CD14-positive monocyte (primary cell): ENCODE measurements at regions not wholly inside any gene's neighbourhood (a gene's known extent, or its start where the extent isn't known, plus 50 kb on each side); places are given as distances from the start of the nearest gene placed in this dataset.

Experiments
- DNase-seq, 3 donors: peaks; one replicate each; pipeline ENCODE4 v3.0.0-alpha.2; 2011 to 2022
- H2AFZ ChIP-seq: 2 replicates; pipeline ENCODE4 v1.6.0; 2012; ENCODE audit warnings: mild to moderate bottlenecking, low read depth, low read length, inconsistent platforms; ENCODE audit not compliant: insufficient read depth, poor library complexity, severe bottlenecking
- H3K27ac ChIP-seq, 2 donors: 1 replicate in 1 of 2; 2 replicates in 1 of 2; pipeline ENCODE4 v1.5.1; 2012 to 2013; ENCODE audit warnings: low read length in 2 of 2, control low read depth in 1 of 2, inconsistent platforms in 1 of 2, low read depth in 1 of 2, mild to moderate bottlenecking in 1 of 2
- H3K27me3 ChIP-seq, 2 donors: one replicate each; pipeline versions ENCODE4 v1.6.0 to v1.6.1; 2011 to 2013; ENCODE audit warnings: low read length in 2 of 2; ENCODE audit not compliant: control insufficient read depth in 2 of 2, insufficient read depth in 2 of 2
- H3K36me3 ChIP-seq, 2 donors: replicated peaks in 1 of 2; 1 replicate in 1 of 2; 2 replicates in 1 of 2; pipeline versions ENCODE4 v1.5.1 to v1.6.1; 2012 to 2013; ENCODE audit warnings: low read length in 2 of 2, control low read depth in 1 of 2, inconsistent platforms in 1 of 2, mild to moderate bottlenecking in 1 of 2; ENCODE audit not compliant: insufficient read depth in 2 of 2, control insufficient read depth in 1 of 2
- H3K4me1 ChIP-seq, 2 donors: 1 replicate in 1 of 2; 2 replicates in 1 of 2; pipeline versions ENCODE4 v1.5.1 to v1.6.1; 2012 to 2013; ENCODE audit warnings: low read length in 2 of 2, control low read depth in 1 of 2, inconsistent platforms in 1 of 2, mild to moderate bottlenecking in 1 of 2, moderate library complexity in 1 of 2; ENCODE audit not compliant: insufficient read depth in 2 of 2, control insufficient read depth in 1 of 2
- H3K4me2 ChIP-seq: replicated peaks from 2 replicates; pipeline ENCODE3; 2012; ENCODE audit warnings: low read length, moderate library complexity, mild to moderate bottlenecking; ENCODE audit not compliant: poor library complexity, severe bottlenecking; ENCODE audit errors: extremely low read depth
- H3K4me3 ChIP-seq, 3 experiments: fragments of 200-600 bp in 1 of 3; sonication (generic) in 1 of 3; replicated peaks in 1 of 3; 1 replicate in 2 of 3; 2 replicates in 1 of 3; pipeline ENCODE4 v1.5.1; 2011 to 2013; ENCODE audit warnings: low read length in 3 of 3, mild to moderate bottlenecking in 3 of 3, control low read depth in 2 of 3, low read depth in 2 of 3, inconsistent platforms in 1 of 3, moderate library complexity in 1 of 3
- H3K79me2 ChIP-seq: 2 replicates; pipeline ENCODE4 v1.6.0; 2012; ENCODE audit warnings: mild to moderate bottlenecking, control low read depth, inconsistent platforms, low read length, moderate library complexity; ENCODE audit not compliant: insufficient read depth
- H3K9ac ChIP-seq: 2 replicates; pipeline ENCODE4 v1.6.0; 2017; ENCODE audit warnings: low read length, mild to moderate bottlenecking; ENCODE audit not compliant: insufficient read depth, poor library complexity, severe bottlenecking
- H3K9me3 ChIP-seq, 2 donors: replicated peaks in 1 of 2; 1 replicate in 1 of 2; 2 replicates in 1 of 2; pipeline versions ENCODE4 v1.5.1 to v1.6.1; 2012 to 2013; ENCODE audit warnings: low read length in 2 of 2, control low read depth in 1 of 2; ENCODE audit not compliant: control insufficient read depth in 1 of 2, insufficient read depth in 1 of 2
- H4K20me1 ChIP-seq: 2 replicates; pipeline ENCODE4 v1.6.0; 2012; ENCODE audit warnings: mild to moderate bottlenecking, low read length, control low read depth, moderate library complexity; ENCODE audit not compliant: insufficient read depth
- H3K27ac Mint-ChIP-seq, 7 donors: one replicate each; pipeline ENCODE4 v1.8.0; 2020; ENCODE audit warnings: mild to moderate bottlenecking in 7 of 7, mixed read lengths in 7 of 7, moderate library complexity in 6 of 7, inconsistent platforms in 2 of 7
- H3K27me3 Mint-ChIP-seq, 3 donors: one replicate each; pipeline ENCODE4 v1.8.0; 2021 to 2022; ENCODE audit warnings: low read depth in 3 of 3, mild to moderate bottlenecking in 3 of 3, mixed read lengths in 3 of 3, moderate library complexity in 3 of 3, inconsistent platforms in 1 of 3
- H3K36me3 Mint-ChIP-seq, 2 donors: one replicate each; pipeline ENCODE4 v1.8.0; 2020; ENCODE audit warnings: mixed read lengths in 2 of 2, inconsistent platforms in 1 of 2, mild to moderate bottlenecking in 1 of 2
- H3K4me1 Mint-ChIP-seq: one replicate; pipeline ENCODE4 v1.8.0; 2020; ENCODE audit warnings: mild to moderate bottlenecking, mixed read lengths
- H3K4me3 Mint-ChIP-seq, 2 donors: one replicate each; pipeline ENCODE4 v1.8.0; 2020; ENCODE audit warnings: mild to moderate bottlenecking in 2 of 2, mixed read lengths in 2 of 2, moderate library complexity in 1 of 2
- H3K9me3 Mint-ChIP-seq, 7 donors: one replicate each; pipeline ENCODE4 v1.8.0; 2020 to 2022; ENCODE audit warnings: mixed read lengths in 7 of 7, mild to moderate bottlenecking in 6 of 7, moderate library complexity in 6 of 7, inconsistent platforms in 2 of 7
- WGBS: methylation state at CpG from one replicate; pipeline ENCODE4 v1.1.5; 2013; ENCODE audit warnings: missing lambda C conversion rate; ENCODE audit not compliant: insufficient coverage; 5-methylcytosine and 5-hydroxymethylcytosine counted together
- intact Hi-C, 2 donors: fragments of 100-400 bp; cut with micrococcal nuclease; formaldehyde crosslinking; loops; one replicate each; pipeline versions ENCODE4 v1.15.0 to v1.15.1; 2023
- TF ChIP-seq, protein P1 (sequence below): fragments of 200-600 bp; IDR thresholded peaks from one replicate; pipeline ENCODE4 v1.8.0; 2022; ENCODE audit warnings: antibody characterized with exemption, mild to moderate bottlenecking

DNA sequence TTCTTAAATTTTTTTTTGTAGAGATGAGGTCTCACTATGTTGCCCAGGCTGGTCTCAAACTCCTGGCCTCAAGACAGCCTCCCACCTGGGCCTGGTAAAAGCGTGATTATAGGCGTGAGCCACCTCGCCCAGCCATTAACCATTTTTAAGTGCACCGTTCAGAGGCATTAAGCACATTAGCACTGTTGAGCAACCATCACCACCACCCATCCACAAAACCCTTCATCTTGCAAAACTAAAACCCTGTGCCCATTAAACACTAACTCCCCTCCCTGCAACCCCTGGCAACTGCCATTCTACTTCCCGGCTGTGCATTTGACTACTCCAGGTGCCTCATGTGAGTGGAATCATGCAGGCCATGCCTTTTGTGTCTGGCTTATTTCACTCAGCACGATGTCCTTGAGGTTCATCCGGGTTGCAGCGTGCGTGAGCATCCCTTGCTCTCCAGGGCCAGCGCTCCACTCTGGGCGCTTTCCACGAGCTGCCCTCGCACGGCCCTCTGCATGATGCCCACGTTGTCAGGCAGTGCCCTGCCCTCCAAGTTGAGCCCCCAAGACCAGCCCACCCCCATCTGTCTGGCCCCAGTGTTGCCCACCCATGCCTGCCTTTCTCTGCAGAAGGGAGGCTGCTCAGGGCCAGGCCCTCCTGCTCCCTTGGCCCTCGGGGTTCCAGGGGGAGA, 63.0 kb upstream of the GLI2 start:
- TF ChIP-seq, protein P1, sequence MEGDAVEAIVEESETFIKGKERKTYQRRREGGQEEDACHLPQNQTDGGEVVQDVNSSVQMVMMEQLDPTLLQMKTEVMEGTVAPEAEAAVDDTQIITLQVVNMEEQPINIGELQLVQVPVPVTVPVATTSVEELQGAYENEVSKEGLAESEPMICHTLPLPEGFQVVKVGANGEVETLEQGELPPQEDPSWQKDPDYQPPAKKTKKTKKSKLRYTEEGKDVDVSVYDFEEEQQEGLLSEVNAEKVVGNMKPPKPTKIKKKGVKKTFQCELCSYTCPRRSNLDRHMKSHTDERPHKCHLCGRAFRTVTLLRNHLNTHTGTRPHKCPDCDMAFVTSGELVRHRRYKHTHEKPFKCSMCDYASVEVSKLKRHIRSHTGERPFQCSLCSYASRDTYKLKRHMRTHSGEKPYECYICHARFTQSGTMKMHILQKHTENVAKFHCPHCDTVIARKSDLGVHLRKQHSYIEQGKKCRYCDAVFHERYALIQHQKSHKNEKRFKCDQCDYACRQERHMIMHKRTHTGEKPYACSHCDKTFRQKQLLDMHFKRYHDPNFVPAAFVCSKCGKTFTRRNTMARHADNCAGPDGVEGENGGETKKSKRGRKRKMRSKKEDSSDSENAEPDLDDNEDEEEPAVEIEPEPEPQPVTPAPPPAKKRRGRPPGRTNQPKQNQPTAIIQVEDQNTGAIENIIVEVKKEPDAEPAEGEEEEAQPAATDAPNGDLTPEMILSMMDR: no peak
- Histone ChIP-seq H3K27ac (no peak overlapping the region), H3K36me3 (no peaks in the 10 kb centered on the region), H3K27me3 (peaks cover 0 to 12% of the 10 kb centered on the region in 2 donors), H3K9ac (no peak overlapping the region), H3K9me3 (no peaks in the 10 kb centered on the region), H2AFZ (no peak overlapping the region), H4K20me1 (no peaks in the 10 kb centered on the region), H3K4me3 (no peak overlapping the region), H3K4me1 (no peaks in the 10 kb centered on the region), H3K79me2 (no peaks in the 10 kb centered on the region), H3K4me2 (no peak overlapping the region)
- no peak for DNase-seq
- H3K27me3 Mint-ChIP-seq: peaks cover 15 to 35% (median 18%) of the 10 kb centered on the region in 3 donors
- no peaks in the 10 kb centered on the region for H3K4me1 Mint-ChIP-seq
- WGBS: 82% methylated on average over 16 of the region's 16 CpGs
- no peak overlapping the region for H3K27ac Mint-ChIP-seq
- no peaks in the 10 kb centered on the region for H3K36me3 Mint-ChIP-seq
- no peak overlapping the region for H3K4me3 Mint-ChIP-seq
- intact Hi-C loops: loop anchor here in 1 of 2 donors (10.0 kb wide), 1 partner anchor 328 kb away; the partner anchor contains the start of gene INHBB
- H3K9me3 Mint-ChIP-seq: peaks cover 1 to 9% (median 6%) of the 10 kb centered on the region in 7 donors

GRCh38 chr2:120673205-120673550, 62.5 kb upstream of the GLI2 start:
- Histone ChIP-seq H3K4me1 (no peaks in the 10 kb centered on the region), H3K36me3 (no peaks in the 10 kb centered on the region), H3K79me2 (no peaks in the 10 kb centered on the region), H4K20me1 (no peaks in the 10 kb centered on the region), H3K4me2 (no peak overlapping the region), H3K27me3 (peaks cover 0 to 12% of the 10 kb centered on the region in 2 donors), H3K27ac (no peak overlapping the region), H2AFZ (no peak overlapping the region), H3K4me3 (no peak overlapping the region), H3K9ac (no peak overlapping the region), H3K9me3 (no peaks in the 10 kb centered on the region)
- no peaks in the 10 kb centered on the region for H3K4me1 Mint-ChIP-seq
- H3K9me3 Mint-ChIP-seq: peaks cover 0 to 5% (median 3%) of the 10 kb centered on the region in 7 donors
- 88% methylated on average over 9 of the region's 9 CpGs for WGBS
- intact Hi-C loops: loop anchor here in 1 of 2 donors (10.0 kb wide), 1 partner anchor 328 kb away; the partner anchor contains the start of gene INHBB
- TF ChIP-seq, protein P1: no peak
- DNase-seq: no peak
- peaks cover 16 to 35% (median 18%) of the 10 kb centered on the region in 3 donors for H3K27me3 Mint-ChIP-seq
- no peaks in the 10 kb centered on the region for H3K36me3 Mint-ChIP-seq
- H3K4me3 Mint-ChIP-seq: no peak overlapping the region
- no peak overlapping the region for H3K27ac Mint-ChIP-seq
